ENCODE measurements at regions not wholly inside any gene's neighbourhood (a gene's known extent, or its start where the extent isn't known, plus 50 kb on each side); places are given as distances from the start of the nearest gene placed in this dataset.

DNA sequence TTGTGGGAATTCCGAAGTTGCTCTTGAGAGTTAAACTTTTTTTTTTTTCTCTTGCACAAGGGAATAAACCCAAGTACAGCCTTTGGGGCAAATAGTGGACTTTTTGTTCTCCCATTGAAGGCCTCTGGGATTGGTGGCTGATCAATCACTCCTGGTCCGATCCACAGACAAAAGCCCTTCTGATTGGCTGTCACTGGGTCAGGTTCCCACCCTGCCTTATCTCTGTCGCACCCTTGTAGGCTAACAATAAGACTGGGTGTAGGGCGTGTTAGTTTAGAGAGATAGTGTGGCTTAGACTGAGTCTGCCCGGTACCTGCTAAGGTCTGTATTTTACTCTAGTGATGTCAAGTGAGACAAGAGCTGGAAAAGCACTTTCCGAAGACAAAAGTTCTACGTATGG, 380.8 kb downstream of the NDFIP2 start:
- TF ChIP-seq POLR2AphosphoS5 (IDR thresholded peaks at IDR 0.05): no peak
- no peak for TF ChIP-seq POLR2A (IDR thresholded peaks at IDR 0.05)
- TF ChIP-seq, protein P1, sequence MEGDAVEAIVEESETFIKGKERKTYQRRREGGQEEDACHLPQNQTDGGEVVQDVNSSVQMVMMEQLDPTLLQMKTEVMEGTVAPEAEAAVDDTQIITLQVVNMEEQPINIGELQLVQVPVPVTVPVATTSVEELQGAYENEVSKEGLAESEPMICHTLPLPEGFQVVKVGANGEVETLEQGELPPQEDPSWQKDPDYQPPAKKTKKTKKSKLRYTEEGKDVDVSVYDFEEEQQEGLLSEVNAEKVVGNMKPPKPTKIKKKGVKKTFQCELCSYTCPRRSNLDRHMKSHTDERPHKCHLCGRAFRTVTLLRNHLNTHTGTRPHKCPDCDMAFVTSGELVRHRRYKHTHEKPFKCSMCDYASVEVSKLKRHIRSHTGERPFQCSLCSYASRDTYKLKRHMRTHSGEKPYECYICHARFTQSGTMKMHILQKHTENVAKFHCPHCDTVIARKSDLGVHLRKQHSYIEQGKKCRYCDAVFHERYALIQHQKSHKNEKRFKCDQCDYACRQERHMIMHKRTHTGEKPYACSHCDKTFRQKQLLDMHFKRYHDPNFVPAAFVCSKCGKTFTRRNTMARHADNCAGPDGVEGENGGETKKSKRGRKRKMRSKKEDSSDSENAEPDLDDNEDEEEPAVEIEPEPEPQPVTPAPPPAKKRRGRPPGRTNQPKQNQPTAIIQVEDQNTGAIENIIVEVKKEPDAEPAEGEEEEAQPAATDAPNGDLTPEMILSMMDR (IDR thresholded peaks at IDR 0.05): no peak
- no peak for TF ChIP-seq EP300 (IDR thresholded peaks at IDR 0.05)
